NT2/D1 (cell line): ENCODE measurements at regions not wholly inside any gene's neighbourhood (a gene's known extent, or its start where the extent isn't known, plus 50 kb on each side); places are given as distances from the start of the nearest gene placed in this dataset.

Experiments used
- DNase-seq: peaks from one replicate; pipeline ENCODE4 v3.0.0-alpha.2; 2011; ENCODE audit warnings: low read depth, low spot score
- H3K27me3 ChIP-seq: 2 replicates; pipeline ENCODE4 v1.6.0; 2011; ENCODE audit warnings: mild to moderate bottlenecking; ENCODE audit not compliant: insufficient read length, insufficient read depth
- H3K36me3 ChIP-seq: 2 replicates; pipeline ENCODE4 v1.6.1; 2011; ENCODE audit warnings: mild to moderate bottlenecking, low read length, mixed read lengths; ENCODE audit not compliant: insufficient read depth, insufficient read length
- H3K4me1 ChIP-seq: 2 replicates; pipeline ENCODE4 v1.5.1; 2011; ENCODE audit not compliant: insufficient read depth, insufficient read length
- H3K4me3 ChIP-seq: 2 replicates; pipeline ENCODE4 v1.5.1; 2011; ENCODE audit warnings: low read depth; ENCODE audit not compliant: insufficient read length
- H3K9ac ChIP-seq: 2 replicates; pipeline ENCODE4 v1.6.0; 2011; ENCODE audit warnings: low read depth; ENCODE audit not compliant: insufficient read length
- H3K9me3 ChIP-seq: 2 replicates; pipeline ENCODE4 v1.5.1; 2011; ENCODE audit warnings: mild to moderate bottlenecking, low read length; ENCODE audit not compliant: insufficient read depth
- SUZ12 ChIP-seq: IDR thresholded peaks from 2 replicates; pipeline ENCODE4 v1.6.1; 2011; ENCODE audit not compliant: insufficient read length, insufficient read depth; ENCODE audit errors: extremely low read depth
- YY1 ChIP-seq: IDR thresholded peaks from 2 replicates; pipeline ENCODE4 v1.6.1; 2011; ENCODE audit not compliant: insufficient read length, insufficient read depth
- ZNF274 ChIP-seq: IDR thresholded peaks from 2 replicates; pipeline ENCODE4 v1.6.1; 2011; ENCODE audit warnings: mild to moderate bottlenecking, low read depth, low read length

DNA sequence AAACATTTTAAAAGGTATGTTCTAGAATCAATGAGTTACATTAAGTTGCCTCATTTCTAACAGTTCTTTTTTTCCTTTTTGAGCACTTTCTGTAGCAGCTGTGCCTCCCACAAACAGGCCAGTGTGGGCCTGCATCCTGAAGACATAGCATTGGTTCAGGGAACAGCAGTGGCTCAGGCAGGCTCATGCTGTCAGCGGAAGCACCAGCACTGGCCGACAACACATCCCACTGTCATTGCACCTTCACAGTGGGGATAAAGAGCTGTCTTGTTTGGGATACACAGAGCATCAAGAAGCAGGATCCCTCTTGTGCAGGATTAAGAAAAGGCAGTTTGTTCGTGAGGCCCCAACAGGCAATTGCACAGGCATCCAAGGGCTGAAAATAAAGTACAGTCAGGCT, 123.3 kb downstream of the MOBP start:
- Histone ChIP-seq H3K36me3 (no peaks in the 10 kb centered on the region), H3K9me3 (no peaks in the 10 kb centered on the region), H3K9ac (no peak overlapping the region), H3K4me1 (no peaks in the 10 kb centered on the region), H3K4me3 (no peak overlapping the region), H3K27me3 (no peaks in the 10 kb centered on the region)
- no peak for DNase-seq
- TF ChIP-seq YY1 (no peak), SUZ12 (no peak), ZNF274 (no peak)

DNA sequence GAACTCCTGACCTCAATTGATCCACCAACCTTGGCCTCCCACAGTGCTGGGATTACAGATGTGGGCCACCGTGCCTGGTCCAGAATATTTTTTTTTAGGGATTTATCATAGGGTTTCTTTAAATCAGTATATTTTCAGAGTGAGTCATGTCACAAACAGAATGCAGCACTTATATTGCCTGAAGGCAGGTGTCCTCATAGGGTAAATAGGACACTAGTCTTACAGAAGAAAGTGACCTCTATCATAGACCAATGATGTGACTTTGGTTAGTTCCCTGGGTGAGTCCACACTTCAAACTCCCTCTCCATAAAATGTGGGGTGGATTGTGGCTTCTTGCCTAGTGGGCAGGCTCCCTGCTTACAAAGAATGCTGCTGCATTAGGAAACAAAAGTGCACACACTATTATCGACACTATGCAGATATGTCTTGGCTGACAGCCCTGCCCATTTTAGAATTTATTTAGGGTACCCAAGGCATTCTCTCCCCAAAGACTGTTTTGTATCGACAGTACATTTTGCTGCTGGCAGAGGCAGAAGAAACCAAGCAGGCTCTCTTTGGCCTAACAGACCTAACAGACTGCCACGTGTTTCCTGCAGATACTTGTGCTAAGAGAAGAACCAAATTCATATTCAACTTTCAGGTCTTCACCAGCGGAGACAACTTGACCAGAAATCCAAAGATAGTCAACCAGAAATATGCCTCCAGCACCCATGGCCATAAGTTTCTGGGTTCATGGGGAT, 125.0 kb downstream of the MOBP start:
- H3K9me3 ChIP-seq, result no peaks in the 10 kb centered on the region
- no peak for DNase-seq
- no peaks in the 10 kb centered on the region for H3K4me1 ChIP-seq
- H3K36me3 ChIP-seq, result no peaks in the 10 kb centered on the region
- no peak for TF ChIP-seq YY1
- no peak for TF ChIP-seq SUZ12
- TF ChIP-seq ZNF274, result no peak
- no peak overlapping the region for H3K9ac ChIP-seq
- no peaks in the 10 kb centered on the region for H3K27me3 ChIP-seq
- H3K4me3 ChIP-seq, result no peak overlapping the region

DNA sequence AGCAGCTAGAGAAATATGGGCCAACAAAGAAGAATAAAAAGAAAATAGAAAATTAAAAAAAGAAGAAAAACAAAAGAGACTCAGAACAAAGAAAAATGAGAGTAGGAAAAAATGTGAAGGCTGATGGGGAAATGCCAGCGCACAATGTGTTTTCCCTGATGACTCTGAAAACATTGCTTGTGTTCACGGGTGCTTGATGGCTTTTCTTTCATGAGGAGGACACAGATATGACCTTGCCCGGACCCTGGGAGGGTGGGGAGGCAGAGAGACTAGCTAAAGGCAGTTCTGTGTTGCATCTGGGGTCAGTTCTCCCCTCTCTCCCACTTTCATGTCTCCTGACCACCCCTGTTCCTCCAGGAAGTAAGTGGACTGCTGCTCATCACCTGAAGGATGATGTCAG, 125.9 kb downstream of the MOBP start:
- H3K36me3 ChIP-seq, result no peaks in the 10 kb centered on the region
- H3K4me3 ChIP-seq, result no peak overlapping the region
- no peak for DNase-seq
- no peaks in the 10 kb centered on the region for H3K9me3 ChIP-seq
- no peak overlapping the region for H3K9ac ChIP-seq
- no peak for TF ChIP-seq ZNF274
- no peak for TF ChIP-seq SUZ12
- TF ChIP-seq YY1, result no peak
- no peaks in the 10 kb centered on the region for H3K27me3 ChIP-seq
- H3K4me1 ChIP-seq, result no peaks in the 10 kb centered on the region

DNA sequence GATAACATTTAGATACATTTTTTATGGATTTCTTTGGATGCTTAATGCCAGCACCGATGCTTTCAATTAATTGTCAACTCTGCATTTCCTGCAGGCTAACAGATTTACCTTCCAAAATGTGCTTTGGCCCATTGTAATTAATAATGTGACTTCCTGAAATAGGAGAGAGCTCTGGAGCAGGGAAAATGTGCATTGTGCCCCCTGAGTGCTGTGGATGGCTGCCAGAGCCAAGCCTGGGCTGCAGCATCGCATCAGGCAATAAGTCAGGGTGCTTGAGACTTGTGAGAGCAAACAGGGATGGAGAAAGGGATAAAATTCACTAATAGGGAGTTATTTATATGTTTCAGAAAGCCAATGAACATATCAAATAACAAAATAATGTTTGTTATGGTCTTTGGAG, 133.8 kb downstream of the MOBP start:
- DNase-seq, result no peak
- H3K27me3 ChIP-seq, result no peaks in the 10 kb centered on the region
- no peaks in the 10 kb centered on the region for H3K4me1 ChIP-seq
- no peak for TF ChIP-seq YY1
- no peak for TF ChIP-seq SUZ12
- TF ChIP-seq ZNF274, result no peak
- H3K9me3 ChIP-seq, result 0 out of 2 replicates have a peak, but pooled peaks cover 5% of the 10 kb centered on the region
- H3K36me3 ChIP-seq, result no peaks in the 10 kb centered on the region
- no peak overlapping the region for H3K9ac ChIP-seq
- H3K4me3 ChIP-seq, result no peak overlapping the region

DNA sequence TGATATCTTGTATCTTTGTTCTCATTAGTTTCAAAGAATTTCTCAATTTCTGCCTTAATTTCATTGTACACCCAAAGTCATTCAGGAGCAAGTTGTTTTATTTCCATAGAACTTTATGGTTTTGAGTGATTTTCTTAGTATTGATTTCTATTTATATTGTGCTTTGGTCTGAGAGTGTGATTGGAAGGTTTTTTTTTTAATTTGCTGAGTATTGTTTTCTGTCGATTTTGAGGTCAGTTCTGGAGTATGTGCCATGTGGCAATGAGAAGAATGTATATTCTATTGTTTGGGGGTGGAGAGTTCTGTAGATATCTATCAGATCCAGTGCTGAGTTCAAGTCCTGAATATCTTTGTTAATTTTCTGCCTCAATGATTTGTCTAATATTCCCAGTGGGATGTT, 138.4 kb downstream of the MOBP start:
- TF ChIP-seq ZNF274, result no peak
- no peak for TF ChIP-seq YY1
- no peak for TF ChIP-seq SUZ12
- Histone ChIP-seq H3K4me3 (no peak overlapping the region), H3K4me1 (no peaks in the 10 kb centered on the region), H3K27me3 (no peaks in the 10 kb centered on the region), H3K9ac (no peak overlapping the region), H3K36me3 (no peaks in the 10 kb centered on the region), H3K9me3 (peaks cover 13% of the 10 kb centered on the region; the same call in 1 of the 2 replicates)
- no peak for DNase-seq

DNA sequence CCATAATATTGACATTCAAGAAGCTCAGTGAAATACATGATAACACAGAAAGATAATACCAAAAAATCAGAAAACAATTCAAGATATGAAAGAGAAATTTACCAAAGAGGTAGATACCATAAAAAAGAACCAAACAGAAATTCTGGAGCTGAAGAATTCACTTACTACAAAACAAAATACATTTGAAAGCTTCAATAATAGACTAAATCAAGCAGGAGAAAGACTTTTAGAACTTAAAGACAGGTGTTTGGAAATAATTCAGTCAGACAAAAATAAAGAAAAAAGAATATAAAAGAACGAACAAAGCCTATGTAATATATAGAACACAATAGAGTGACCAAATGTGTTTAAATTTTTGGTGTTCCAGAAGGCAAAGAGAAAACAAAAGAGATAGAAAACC, 158.7 kb downstream of the MOBP start:
- no peaks in the 10 kb centered on the region for H3K4me1 ChIP-seq
- no peaks in the 10 kb centered on the region for H3K36me3 ChIP-seq
- H3K4me3 ChIP-seq, result no peak overlapping the region
- no peak overlapping the region for H3K9ac ChIP-seq
- H3K9me3 ChIP-seq, result peaks cover 12% of the 10 kb centered on the region; the same call in 1 of the 2 replicates
- DNase-seq, result no peak
- no peaks in the 10 kb centered on the region for H3K27me3 ChIP-seq
- TF ChIP-seq SUZ12 (no peak), YY1 (no peak)

DNA sequence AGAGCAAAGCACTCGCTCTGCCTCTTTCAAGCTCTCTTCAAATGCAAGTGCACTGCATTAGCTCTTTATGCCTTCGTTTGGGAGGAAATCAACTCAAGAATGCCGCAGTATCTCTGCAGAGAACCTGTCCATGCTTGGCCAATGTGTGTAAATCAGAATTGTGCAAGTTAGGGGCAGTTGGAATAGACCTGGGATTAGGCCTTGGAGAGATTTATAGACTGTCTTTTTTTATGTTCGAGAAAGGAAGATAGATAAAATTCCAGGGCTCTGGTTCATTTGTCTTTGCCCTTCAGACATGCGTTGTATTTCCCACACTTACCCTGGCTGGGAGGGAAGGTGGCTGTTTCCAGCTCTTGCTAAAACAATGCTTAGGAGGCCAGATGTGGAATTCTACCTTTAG, 163.7 kb downstream of the MOBP start:
- Histone ChIP-seq H3K4me1 (no peaks in the 10 kb centered on the region), H3K4me3 (no peak overlapping the region), H3K36me3 (no peaks in the 10 kb centered on the region), H3K27me3 (no peaks in the 10 kb centered on the region), H3K9me3 (peaks cover 5% of the 10 kb centered on the region; the same call in 1 of the 2 replicates), H3K9ac (no peak overlapping the region)
- DNase-seq, result peak; percentile 28
- no peak for TF ChIP-seq SUZ12
- no peak for TF ChIP-seq YY1
- no peak for TF ChIP-seq ZNF274

DNA sequence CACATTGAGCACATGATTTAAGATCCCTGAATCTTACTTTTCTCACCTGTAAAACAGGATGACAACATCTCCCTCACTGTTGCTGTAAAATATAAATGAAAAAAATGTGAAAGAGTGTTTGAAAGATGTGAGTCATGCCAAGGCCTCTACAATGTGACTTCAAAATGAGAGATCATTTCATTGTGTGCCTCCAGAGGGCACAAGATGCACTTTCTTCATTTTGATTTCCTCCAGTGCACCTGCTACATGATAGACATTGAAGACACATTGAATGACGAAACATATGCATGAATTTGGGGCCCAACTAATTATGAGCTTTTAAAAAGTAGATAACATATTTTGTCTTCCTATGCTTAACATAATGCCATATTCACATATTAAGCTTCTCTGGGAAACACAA, 170.3 kb downstream of the MOBP start:
- Histone ChIP-seq H3K4me3 (no peak overlapping the region), H3K4me1 (no peaks in the 10 kb centered on the region), H3K9me3 (no peaks in the 10 kb centered on the region), H3K36me3 (no peaks in the 10 kb centered on the region), H3K27me3 (no peaks in the 10 kb centered on the region), H3K9ac (no peak overlapping the region)
- DNase-seq, result no peak
- TF ChIP-seq YY1 (no peak), SUZ12 (no peak), ZNF274 (no peak)
